SK-N-SH treated with all-trans-retinoic acid at 6 μM for 48 hours (cell line): ENCODE measurements at regions not wholly inside any gene's neighbourhood (a gene's known extent, or its start where the extent isn't known, plus 50 kb on each side); places are given as distances from the start of the nearest gene placed in this dataset.

Experiments used
- ATAC-seq: fragments of 200-7000 bp; cut with Tn5 transposase; 3 replicates; pipeline ENCODE4 v1.9.1; 2020; ENCODE audit warnings: mild to moderate bottlenecking, moderate library complexity
- ARNTL ChIP-seq: fragments of 450-650 bp; formaldehyde crosslinking; IDR thresholded peaks from 2 replicates; pipeline ENCODE4 v1.5.0; 2020; ENCODE audit warnings: low read depth, mild to moderate bottlenecking, moderate library complexity, borderline replicate concordance
- CREB5 ChIP-seq: fragments of 250-450 bp; sonication (Bioruptor Pico); IDR thresholded peaks from 2 replicates; pipeline ENCODE4 v1.5.1; 2020; ENCODE audit warnings: low read depth, mild to moderate bottlenecking, moderate library complexity
- CSDC2 ChIP-seq: fragments of 250-450 bp; sonication (Bioruptor Pico); IDR thresholded peaks from 2 replicates; pipeline ENCODE4 v1.5.0; 2020; ENCODE audit warnings: mild to moderate bottlenecking, moderate library complexity
- ISL1 ChIP-seq: fragments of 250-450 bp; sonication (Bioruptor Pico); IDR thresholded peaks from 2 replicates; pipeline ENCODE4 v2.1.2; 2022; ENCODE audit warnings: mild to moderate bottlenecking, moderate library complexity
- OSR1 ChIP-seq: fragments of 250-450 bp; sonication (Bioruptor Pico); IDR thresholded peaks from 2 replicates; pipeline ENCODE4 v1.8.0; 2022; ENCODE audit warnings: moderate library complexity, mild to moderate bottlenecking, inconsistent platforms
- PATZ1 ChIP-seq: fragments of 250-450 bp; sonication (Bioruptor Pico); IDR thresholded peaks from 2 replicates; pipeline ENCODE4 v1.8.0; 2020; ENCODE audit warnings: mild to moderate bottlenecking, moderate library complexity, borderline replicate concordance
- POU6F1 ChIP-seq: fragments of 250-450 bp; sonication (Bioruptor Pico); IDR thresholded peaks from 2 replicates; pipeline ENCODE4 v1.8.0; 2021; ENCODE audit warnings: low read depth, mild to moderate bottlenecking, moderate library complexity, borderline replicate concordance
- PPARA ChIP-seq: fragments of 250-450 bp; sonication (Bioruptor Pico); IDR thresholded peaks from 2 replicates; pipeline ENCODE4 v1.5.0; 2020; ENCODE audit warnings: mild to moderate bottlenecking, borderline replicate concordance
- RARB ChIP-seq: fragments of 250-450 bp; sonication (Bioruptor Pico); IDR thresholded peaks from 2 replicates; pipeline ENCODE4 v1.8.0; 2021; ENCODE audit warnings: mild to moderate bottlenecking, moderate library complexity
- TOX ChIP-seq: fragments of 250-450 bp; sonication (Bioruptor Pico); IDR thresholded peaks from 2 replicates; pipeline ENCODE4 v1.8.0; 2021; ENCODE audit warnings: mild to moderate bottlenecking, moderate library complexity, borderline replicate concordance
- TSHZ2 ChIP-seq: fragments of 250-450 bp; sonication (Bioruptor Pico); IDR thresholded peaks from 2 replicates; pipeline ENCODE4 v1.5.0; 2020; ENCODE audit warnings: mild to moderate bottlenecking, moderate library complexity
- ZC3H10 ChIP-seq: fragments of 250-450 bp; sonication (Bioruptor Pico); IDR thresholded peaks from 2 replicates; pipeline ENCODE4 v1.5.1; 2021; ENCODE audit warnings: mild to moderate bottlenecking, moderate library complexity
- ZFP3 ChIP-seq: fragments of 250-450 bp; sonication (Bioruptor Pico); IDR thresholded peaks from 2 replicates; pipeline ENCODE4 v1.5.0; 2020; ENCODE audit warnings: mild to moderate bottlenecking, moderate library complexity
- ZFP30 ChIP-seq: fragments of 450-650 bp; formaldehyde crosslinking; IDR thresholded peaks from 2 replicates; pipeline ENCODE4 v1.5.0; 2022; ENCODE audit warnings: mild to moderate bottlenecking, moderate library complexity
- ZNF565 ChIP-seq: fragments of 450-650 bp; formaldehyde crosslinking; conservative IDR thresholded peaks from 2 replicates; pipeline ENCODE4 v1.5.0; 2020; ENCODE audit warnings: low read depth, mild to moderate bottlenecking, moderate library complexity
- ZNF70 ChIP-seq: fragments of 450-650 bp; formaldehyde crosslinking; IDR thresholded peaks from 2 replicates; pipeline ENCODE4 v1.5.0; 2020; ENCODE audit warnings: mild to moderate bottlenecking, moderate library complexity
- ZNF8 ChIP-seq: fragments of 450-650 bp; formaldehyde crosslinking; IDR thresholded peaks from 2 replicates; pipeline ENCODE4 v1.5.0; 2020; ENCODE audit warnings: mild to moderate bottlenecking, moderate library complexity
- TF ChIP-seq, protein P1 (sequence below): fragments of 250-450 bp; sonication (Bioruptor Pico); IDR thresholded peaks from 2 replicates; pipeline ENCODE4 v1.5.1; 2021; ENCODE audit warnings: mild to moderate bottlenecking, moderate library complexity

DNA sequence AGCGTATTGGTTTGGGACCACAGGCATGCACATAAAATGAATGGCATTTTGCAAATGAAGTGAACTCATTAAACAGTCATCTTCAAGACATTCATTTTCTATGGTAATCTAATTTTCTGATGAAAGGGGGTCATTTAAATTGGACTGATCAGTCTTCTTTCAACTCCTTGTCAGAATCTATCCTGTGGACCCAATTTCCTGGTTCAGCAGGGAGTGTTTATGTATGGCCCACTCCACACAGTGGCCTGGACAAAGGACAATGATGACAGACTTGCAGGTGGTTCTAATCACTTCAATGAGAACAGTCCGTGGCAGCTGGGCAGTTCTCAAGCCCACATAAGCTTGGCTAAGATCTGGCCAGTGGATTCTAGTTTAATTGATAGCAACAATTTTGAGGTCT is 448.1 kb downstream of the DCDC2C start:
- TF ChIP-seq CREB5 (no peak), ZNF70 (CRISPR knock-in tag) (no peak), ISL1 (no peak), RARB (CRISPR knock-in tag) (no peak), ZFP30 (CRISPR knock-in tag) (no peak), ZFP3 (CRISPR knock-in tag) (no peak), PPARA (CRISPR knock-in tag) (no peak), ARNTL (CRISPR knock-in tag) (no peak), ZC3H10 (CRISPR knock-in tag) (no peak), PATZ1 (CRISPR knock-in tag) (no peak)
- TF ChIP-seq, all 23 proteins: peak for 0
- no peak for ATAC-seq

GRCh38 chr2:4152051-4152450 is 448.7 kb downstream of the DCDC2C start:
- ATAC-seq: no peak
- TF ChIP-seq ZFP3 (CRISPR knock-in tag): no peak
- TF ChIP-seq TOX (CRISPR knock-in tag): no peak
- no peak for TF ChIP-seq PPARA (CRISPR knock-in tag)
- no peak for TF ChIP-seq ZNF565 (CRISPR knock-in tag)
- TF ChIP-seq CSDC2 (CRISPR knock-in tag): no peak
- no peak for TF ChIP-seq ISL1
- no peak for TF ChIP-seq CREB5
- TF ChIP-seq TSHZ2 (CRISPR knock-in tag): no peak
- no peak for TF ChIP-seq ARNTL (CRISPR knock-in tag)
- TF ChIP-seq, protein P1, sequence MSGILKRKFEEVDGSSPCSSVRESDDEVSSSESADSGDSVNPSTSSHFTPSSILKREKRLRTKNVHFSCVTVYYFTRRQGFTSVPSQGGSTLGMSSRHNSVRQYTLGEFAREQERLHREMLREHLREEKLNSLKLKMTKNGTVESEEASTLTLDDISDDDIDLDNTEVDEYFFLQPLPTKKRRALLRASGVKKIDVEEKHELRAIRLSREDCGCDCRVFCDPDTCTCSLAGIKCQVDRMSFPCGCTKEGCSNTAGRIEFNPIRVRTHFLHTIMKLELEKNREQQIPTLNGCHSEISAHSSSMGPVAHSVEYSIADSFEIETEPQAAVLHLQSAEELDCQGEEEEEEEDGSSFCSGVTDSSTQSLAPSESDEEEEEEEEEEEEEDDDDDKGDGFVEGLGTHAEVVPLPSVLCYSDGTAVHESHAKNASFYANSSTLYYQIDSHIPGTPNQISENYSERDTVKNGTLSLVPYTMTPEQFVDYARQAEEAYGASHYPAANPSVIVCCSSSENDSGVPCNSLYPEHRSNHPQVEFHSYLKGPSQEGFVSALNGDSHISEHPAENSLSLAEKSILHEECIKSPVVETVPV: no peak
- no peak for TF ChIP-seq ZNF8
- TF ChIP-seq RARB (CRISPR knock-in tag): no peak

- no peak for ATAC-seq
- TF ChIP-seq ZNF70 (CRISPR knock-in tag) (no peak), ISL1 (no peak), PATZ1 (CRISPR knock-in tag) (no peak), RARB (CRISPR knock-in tag) (no peak)
Measured at GRCh38 chr2:4168834-4169233, 465.5 kb downstream of the DCDC2C start.

GRCh38 chr2:4174796-4175195 is 471.4 kb downstream of the DCDC2C start:
- ATAC-seq: no peak

More at GRCh38 chr2:4174796-4175195, 471.4 kb downstream of the DCDC2C start:
- no peak for TF ChIP-seq CSDC2 (CRISPR knock-in tag)
- TF ChIP-seq ZC3H10 (CRISPR knock-in tag): no peak
- TF ChIP-seq POU6F1: no peak
- TF ChIP-seq OSR1: no peak
- TF ChIP-seq, protein P1: no peak
- TF ChIP-seq PPARA (CRISPR knock-in tag): no peak
